DMS 273 (cell line): ENCODE measurements at regions not wholly inside any gene's neighbourhood (a gene's known extent, or its start where the extent isn't known, plus 50 kb on each side); places are given as distances from the start of the nearest gene placed in this dataset.
"Not testable (repeated sequence)": the region's sequence is repeated elsewhere in the genome, so short reads cannot be mapped to it uniquely, and the experiment has no call there.

Experiments used
- DNase-seq: peaks from one replicate; lab custom pipeline; 2025; ENCODE audit not compliant: unreplicated experiment; lab: John Stamatoyannopoulos, UW

DNA sequence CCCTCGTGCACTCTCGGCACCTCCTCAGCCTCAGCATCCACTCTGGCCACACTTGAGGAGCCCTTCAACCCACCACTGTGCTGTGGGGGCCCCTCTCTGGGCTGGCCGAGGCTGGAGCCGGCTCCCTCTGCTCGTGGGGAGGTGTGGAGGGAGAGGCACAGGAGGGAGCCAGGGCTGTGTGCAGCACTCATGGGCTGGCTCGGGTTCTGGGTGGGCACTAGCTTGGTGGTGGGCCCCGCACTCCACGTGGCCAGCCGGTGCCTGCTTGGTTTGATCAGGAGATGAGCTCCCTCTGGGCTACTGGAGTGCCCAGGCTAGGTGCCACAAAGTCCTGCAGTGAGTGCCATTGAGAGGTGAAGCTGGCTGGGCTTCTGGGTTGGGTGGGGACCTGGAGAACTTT is 949.4 kb upstream of the GJE1 start:
- no peak for DNase-seq

DNA sequence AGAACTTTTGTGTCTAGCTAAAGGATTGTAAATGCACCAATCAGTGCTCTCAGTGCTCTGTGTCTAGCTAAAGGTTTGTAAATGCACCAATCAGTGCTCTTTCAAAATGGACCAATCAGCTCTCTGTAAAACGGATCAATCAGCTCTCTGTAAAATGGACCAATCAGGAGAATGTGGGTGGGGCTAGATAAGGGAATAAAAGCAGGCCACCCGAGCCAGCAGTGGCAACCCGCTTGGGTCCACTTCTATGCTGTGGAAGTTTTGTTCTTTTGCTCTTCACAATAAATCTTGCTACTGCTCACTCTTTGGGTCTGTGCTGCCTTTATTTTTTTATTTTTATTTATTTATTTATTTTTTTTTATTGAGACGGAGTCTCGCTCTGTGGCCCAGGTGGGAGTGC is 957.3 kb upstream of the GJE1 start:
- DNase-seq, result not testable (repeated sequence)

DNA sequence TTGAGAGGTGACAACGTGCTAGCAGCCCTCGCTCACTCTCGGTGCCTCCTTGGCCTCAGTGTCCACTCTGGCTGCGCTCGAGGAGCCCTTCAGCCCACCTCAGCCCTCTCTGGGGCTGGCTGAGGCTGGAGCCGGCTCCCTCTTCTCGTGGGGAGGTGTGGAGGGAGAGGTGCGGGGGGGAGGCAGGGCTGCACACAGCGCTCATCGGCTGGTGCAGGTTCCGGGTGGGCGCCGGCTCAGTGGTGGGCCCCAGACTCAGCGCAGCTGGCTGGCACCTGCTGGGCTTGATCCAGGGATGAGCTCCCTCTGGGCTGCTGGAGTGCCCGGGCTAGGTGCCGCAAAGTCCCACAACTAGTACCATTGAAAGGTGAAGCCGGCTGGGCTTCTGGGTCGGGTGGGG is 957.8 kb upstream of the GJE1 start:
- DNase-seq, result no peak

DNA sequence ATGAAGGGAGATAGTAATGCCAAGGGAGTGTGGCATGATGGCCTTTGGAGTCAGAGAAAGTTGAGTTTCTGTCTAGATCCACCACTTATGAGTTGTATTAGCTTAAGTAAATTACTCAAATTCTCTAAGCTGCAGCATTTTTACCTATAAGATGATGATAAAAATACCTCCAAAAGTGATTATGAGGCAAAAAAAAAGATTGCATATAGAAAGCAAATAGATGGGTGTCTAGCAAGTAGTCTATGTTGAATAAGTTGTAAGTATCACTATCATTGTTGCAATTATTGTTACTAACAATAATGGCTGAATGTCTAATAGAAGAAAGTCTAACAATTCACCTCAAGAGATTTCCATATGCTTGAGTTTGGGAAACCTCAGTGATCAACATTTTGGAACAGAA is 959.2 kb upstream of the GJE1 start:
- DNase-seq, result no peak

- peak; percentile 28 for DNase-seq
These were observed 963.3 kb upstream of the GJE1 start for GRCh38 chr6:141169419-141169818.

GRCh38 chr6:141167945-141168344 is 964.8 kb upstream of the GJE1 start:
- DNase-seq, result no peak

DNA sequence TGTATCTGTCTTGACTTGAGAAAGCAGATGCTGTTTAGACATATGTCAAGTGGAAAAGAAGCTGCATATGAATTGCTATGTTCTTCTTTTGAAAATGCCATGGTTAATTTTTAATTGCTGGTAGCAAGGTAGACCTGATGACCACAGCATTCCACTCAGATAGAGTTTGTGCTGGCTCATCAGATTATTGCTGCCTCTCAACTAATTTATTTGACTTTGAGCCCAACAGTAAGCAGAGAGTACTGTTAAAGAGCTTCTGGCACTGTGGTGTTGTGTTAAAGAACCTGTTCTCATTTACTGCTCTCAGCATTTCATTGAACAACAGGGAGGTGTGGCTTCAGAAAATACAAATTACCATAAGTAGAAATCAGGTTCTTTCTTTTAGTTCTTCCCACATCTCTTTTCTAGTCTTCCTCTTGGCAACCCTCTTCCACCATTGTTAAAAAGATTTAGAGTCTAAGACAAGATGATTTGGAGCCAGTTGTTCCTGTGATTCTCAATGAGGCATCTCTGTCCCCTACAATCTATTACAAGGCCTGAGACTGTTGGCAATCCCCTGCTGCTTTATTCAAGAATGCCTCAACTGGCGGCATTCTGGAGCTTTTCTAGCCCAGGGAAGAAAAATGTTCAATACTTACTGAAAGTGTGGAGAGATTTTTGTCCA is 967.6 kb upstream of the GJE1 start:
- DNase-seq, result peak; percentile 20

- DNase-seq, result peak; percentile 36
These were observed 968.5 kb upstream of the GJE1 start for GRCh38 chr6:141164042-141164743.

GRCh38 chr6:141163107-141163506 is 969.6 kb upstream of the GJE1 start:
- no peak for DNase-seq

GRCh38 chr6:141158740-141159139 is 974.0 kb upstream of the GJE1 start:
- DNase-seq, result no peak

GRCh38 chr6:141153563-141153962 is 979.2 kb upstream of the GJE1 start:
- peak; percentile 4 for DNase-seq

GRCh38 chr6:141152951-141153350 is 979.8 kb upstream of the GJE1 start:
- no peak for DNase-seq

DNA sequence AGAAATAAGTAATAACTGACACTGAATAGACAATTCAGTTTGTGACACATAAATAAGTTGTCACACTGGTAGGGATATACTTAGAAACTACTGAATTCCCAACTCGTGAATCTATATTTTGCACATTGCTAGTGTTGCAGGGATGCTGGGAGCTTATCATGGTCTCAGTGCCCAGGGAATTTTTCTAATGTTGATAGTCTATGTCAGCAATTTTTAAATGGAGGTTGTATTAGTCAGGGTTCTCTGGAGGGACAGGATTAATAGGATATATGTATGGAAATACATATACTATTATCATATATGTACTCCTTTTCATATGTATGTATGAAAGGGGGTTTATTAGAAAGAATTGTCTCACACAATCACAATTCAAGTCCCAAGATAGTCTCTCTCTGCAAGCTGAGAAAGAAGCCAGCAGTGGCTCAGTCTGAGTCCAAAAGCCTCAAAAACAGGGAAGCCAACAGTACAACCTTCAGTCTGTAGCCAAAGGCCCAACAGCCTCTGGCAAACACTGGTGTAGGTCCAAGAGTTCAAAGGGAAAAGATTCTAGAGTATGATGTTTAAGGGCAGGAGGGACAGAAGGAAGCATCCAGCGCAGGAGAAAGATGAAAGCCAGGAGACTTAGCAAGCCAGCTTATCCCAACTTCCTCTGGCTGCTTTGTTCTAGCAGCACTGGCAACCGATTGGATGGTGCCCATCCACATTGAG is 980.9 kb upstream of the GJE1 start:
- no peak for DNase-seq

GRCh38 chr6:141141870-141142269 is 990.9 kb upstream of the GJE1 start:
- no peak for DNase-seq

DNA sequence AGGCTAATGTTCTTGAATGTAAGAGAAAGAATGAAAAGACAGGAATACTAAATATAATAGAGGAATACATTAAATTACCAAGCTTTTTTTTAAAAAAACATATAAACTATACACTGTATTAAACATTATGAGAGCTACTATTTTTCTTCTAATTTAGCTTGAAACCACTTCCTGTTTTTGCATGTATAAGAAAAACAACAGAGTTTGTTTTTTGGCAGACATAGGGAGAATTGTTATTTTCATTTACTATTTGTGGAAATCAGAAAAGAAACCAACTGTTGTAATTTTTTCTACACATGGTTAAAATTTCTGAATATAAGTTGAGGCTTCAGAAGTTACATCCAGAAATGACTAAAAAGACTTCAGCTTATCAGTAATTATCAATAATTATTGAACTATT is 991.8 kb upstream of the GJE1 start:
- no peak for DNase-seq

DNA sequence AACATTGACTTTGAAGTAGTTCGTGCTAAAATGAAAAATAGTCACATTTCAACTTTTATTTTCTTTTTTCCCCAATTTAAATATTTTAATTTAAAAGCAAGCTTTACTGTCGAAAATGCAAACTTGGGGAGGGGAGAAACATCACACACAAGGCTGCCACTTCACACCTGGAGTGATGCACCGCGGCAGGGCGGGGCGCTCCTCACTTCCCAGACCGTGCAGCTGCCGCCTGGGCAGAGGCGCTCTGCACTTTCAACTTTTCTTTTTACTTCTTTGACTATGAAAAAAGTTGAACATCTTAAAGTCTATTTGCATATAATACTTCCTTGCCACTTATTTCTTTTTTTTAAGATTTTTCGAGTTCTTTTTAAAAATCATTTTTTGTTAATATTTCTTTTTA is 993.3 kb upstream of the GJE1 start:
- no peak for DNase-seq

DNA sequence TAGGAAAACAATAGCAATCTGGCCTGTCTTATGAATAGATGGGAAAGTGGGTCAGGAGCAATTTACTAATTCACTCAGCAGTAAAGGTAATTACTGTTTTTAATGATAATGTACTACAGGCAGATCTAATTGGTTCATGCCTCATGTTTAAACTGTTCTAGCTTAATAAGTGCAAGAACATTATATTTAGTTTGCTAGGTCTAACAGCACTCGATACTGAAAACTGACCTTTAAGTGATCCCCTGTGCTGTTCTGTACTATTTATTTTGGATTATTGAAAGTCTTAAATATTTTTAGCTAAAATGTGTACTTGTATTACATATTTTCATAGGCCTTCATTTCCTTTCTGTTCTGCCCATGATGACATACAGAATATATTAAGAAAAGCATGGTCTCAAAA is 998.0 kb upstream of the GJE1 start:
- DNase-seq, result no peak

GRCh38 chr6:141133836-141134235 is 998.9 kb upstream of the GJE1 start:
- peak; percentile 26 for DNase-seq

DNA sequence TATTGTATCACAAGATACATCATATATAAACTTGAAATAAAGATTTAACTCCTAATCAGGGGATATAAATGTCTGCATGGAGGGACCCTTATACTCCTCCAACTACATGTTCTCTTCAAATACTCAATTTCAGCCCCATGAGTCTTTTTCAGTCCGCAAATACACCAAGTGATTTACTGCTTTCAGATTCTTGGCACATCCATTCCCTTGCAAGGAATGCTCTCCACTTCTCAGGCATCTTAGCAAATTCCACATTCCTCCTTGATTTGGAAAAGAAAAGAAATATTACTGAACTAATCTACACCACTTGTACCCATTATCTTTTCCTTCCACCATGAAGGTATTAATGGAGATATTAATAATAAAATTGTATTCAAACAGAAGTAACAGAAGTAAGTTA is 999.4 kb upstream of the GJE1 start:
- DNase-seq, result no peak

- DNase-seq, result no peak
These were observed 1001.1 kb upstream of the GJE1 start for GRCh38 chr6:141131616-141132015.

DNA sequence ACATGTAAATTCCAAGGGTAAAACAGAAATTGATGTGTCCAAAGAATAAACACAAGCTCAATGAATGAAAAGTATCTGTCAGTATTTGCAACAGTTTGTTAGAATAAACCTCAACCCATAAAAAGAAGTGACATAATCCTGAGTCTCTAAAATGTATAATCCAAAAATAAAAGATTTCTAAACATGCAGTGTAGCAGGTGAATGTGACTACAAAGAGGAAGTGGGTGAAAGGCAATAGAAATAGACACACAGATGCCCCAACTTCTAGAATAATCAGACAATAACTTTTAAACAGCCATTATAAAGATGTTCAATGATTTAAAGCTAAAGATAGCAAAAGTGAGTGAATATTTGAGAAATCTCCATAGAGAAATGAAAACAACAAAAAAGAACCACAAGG is 1009.2 kb upstream of the GJE1 start:
- no peak for DNase-seq

DNA sequence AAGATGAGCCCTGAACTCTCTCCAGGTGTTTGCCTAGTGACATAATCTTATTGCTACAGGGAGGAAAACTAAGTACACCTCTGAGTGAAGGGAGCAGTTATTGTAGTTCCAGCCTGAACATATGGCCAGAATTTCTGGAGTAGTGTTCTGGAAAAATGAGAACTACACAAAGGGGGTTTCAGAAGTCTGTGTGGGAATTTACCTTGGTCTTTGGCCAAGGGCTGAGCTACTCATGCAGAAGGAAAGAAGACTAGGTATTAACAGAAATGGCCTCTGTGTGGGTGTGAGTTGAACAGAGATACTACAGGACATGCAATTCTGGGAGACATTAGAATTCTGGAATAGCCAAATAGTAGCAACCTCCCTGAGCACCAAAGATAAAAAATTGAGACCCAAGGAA is 1009.7 kb upstream of the GJE1 start:
- DNase-seq, result peak; percentile 57
